ENCODE measurements at regions not wholly inside any gene's neighbourhood (a gene's known extent, or its start where the extent isn't known, plus 50 kb on each side); places are given as distances from the start of the nearest gene placed in this dataset.

DNA sequence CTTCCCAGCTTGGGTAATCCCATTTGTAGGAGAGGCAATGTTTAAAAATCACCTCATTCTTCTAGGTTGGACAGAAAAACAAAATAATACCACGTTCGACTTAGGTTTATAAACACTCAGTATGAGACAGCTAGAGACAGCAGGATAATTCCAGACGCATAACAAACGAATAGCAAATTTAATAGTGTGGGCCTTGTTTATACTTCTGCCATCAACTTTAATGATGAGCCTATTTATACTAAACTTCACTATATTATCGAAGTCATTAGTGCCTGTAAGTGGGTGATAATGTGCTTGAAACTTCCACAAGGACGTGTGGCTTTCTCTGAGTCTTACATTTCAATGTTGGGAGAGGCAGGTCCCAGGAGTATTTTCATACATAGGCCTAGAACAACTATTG is 255.7 kb upstream of the PPARGC1A start:
- DNase-seq = no peak

DNA sequence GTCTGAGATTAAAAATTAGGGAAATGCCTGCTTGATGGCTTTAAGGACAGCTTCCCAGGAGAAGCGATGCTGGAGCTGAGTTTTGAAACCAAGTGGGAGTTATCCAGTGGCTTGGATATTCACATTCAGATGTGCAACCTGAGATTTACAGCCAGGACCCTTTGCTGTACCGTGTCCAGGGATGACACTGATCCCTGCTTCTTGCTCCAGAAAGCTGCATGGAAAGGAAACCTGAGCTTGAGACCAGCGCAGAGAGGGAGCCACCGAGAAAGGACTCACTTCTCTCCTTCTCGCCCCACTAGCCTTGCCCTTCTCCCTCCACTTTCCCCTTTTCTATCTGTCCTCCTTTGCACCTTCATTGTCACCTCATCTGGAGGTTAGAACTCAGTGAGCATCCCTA is 254.5 kb upstream of the PPARGC1A start:
- DNase-seq = no peak

DNA sequence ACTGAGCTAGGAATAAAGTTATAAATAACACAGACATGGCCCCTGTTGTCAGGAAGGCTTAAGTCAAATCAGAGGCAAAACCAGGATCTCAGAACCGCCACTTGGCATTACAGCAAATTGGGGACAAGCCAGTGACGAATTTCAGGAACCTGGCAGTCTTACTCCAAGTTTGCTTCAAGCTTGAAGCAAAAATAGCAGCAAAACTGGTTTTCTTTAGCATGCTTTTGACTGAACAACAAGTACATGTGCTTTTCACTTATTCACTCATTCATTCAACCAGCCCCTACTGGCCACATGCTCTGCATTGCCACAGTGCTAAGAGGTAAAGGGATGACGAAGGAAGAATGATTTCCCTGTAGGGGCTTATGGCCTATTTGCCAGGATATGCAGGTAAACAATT is 253.9 kb upstream of the PPARGC1A start:
- no peak for DNase-seq

DNA sequence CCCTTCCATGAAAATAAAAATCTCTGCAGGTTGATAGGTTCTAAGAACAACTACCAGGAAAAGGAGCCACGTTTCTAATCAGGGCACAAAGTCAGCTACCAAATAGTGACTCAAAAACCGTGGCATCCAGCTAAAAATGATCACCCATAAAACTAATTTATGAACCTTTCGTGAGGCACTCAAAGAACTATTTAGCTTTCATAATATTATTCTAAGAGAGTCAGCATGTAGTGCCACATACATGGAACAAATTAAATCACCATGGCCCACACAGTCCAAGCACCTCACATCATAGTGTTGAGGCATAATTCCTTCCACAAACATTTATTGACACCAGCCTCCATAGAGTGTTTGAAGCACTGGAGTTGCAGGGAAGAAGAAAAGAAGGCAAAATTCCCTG is 252.0 kb upstream of the PPARGC1A start:
- DNase-seq = no peak

DNA sequence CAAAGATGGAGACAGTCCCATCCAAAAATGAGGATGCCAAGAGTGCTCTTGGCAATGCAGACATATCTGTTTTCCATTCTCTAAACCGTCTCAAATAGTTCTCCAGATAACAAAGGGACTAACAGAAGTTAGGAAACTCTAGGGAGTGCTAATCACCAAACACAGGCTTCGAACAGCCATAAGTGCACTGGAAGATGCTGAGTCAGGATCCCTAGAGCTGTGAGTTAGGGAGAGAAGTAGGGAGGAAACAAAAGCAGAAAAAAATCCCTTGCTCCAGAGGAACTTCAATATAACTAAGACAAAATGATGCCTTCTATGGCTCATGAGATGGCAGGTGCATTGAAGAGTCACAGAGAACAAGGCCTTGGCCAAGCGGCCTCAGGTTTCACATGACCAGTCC is 251.0 kb upstream of the PPARGC1A start:
- no peak for DNase-seq

DNA sequence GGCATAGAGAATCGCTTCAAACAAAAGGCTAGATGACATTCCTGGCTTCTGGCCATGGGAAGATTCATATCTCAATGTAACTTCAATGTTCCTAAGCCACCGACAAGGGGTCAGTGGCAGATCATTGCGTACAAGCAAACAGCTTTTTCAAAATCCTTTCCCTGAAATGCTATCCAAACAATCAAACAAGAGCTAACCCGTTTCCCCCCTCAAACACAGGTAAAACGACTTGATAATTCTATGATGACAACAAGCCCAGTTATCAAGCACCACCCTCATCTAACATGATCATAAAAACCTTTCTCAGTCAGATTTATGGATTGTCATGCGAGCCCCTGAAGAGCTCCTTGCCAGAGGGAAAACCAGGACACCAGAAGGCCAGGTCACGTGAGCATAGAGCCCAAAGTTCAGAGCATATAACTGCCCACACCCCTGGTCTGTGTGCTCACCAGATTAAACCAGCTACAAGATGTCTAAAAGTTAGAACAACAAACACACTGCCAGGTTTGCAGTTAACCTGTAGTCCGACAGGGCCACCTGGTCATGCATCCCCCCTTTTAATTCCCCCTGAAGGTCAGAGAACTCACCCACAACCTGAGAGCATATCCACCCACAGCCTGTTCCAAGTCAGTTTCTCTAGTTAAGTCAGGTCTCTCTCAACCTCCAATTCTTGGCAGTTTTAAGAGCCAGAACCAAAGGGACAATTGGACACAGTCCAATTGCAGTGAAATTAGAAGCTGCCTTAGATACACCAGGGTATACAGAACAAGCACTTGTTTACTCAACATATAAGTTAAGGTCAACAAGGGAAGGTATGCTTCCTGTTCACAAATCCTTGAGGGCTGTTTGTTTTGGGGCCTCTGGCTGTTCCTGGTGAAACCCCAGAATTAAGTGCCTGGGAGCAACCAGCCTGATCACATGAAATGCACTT is 248.1 kb upstream of the PPARGC1A start:
- DNase-seq = no peak

DNA sequence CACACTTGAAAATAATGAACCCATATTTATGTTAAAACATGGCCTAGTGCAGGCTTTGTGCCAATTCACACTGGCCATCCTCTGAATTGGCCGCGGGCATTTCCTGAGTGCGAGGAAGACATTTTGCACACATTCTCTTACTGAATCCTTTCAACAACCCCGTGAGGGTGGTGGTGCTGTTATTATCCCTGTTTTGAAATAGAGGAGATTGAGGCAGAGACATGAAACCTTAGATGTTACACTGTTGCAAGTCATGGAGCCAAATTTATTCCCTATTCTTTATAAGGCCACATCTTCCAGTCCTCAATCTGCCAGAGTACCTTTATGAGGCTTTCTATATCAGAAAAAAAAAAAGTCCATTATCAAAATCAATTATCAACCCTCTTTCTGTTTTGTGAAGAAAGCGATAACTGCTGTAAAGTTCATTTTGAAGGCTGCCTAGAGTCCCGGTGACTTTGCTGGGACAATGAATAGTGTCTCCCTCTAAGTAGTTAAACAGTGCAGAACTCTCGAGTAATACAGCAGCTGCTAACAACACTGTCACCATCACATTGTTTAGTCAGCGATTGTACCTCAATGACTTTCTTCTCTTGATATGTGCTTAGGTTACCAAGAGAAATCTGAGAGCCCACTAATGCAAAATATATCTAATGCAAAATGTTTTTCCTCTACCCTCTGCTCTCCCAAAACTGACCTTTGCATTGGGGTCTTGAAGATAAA is 242.3 kb upstream of the PPARGC1A start:
- DNase-seq = no peak

DNA sequence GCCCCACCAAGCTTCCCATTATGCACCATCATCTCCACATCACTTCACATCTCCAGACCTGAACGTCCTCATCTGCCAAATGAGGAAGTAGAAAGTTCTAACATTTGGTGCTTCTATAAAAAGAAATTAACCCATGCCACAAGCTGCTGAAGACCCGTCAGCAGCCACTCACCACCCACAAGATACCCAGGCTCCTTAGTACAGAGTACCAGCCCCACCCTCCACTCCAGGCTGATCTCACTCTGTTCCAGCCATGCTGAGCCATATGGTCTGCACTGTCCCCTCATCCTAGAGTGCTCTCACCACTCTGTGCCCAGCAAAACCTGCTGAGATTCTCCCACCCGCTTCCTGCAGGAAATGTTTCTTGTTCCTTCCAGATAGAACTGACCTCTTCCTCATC is 240.8 kb upstream of the PPARGC1A start:
- no peak for DNase-seq

DNA sequence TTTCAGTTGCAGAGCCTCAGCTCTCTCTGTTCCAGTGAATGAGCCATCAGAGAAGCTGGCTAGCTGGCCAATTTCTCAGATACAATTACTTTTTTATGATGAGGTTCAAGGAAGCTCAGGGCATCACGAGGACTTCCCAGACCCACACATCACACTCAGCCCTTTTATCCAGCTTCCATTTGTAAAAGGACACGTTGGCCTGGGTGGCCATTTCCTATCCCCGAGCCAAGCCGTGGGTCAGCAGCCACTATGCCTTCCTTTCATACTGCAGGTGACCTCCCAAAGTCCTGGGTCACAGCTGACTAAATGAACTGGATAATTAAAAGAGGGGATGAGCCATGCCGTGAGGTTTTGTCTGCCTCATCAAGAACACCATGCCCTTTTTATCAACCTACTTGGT is 236.9 kb upstream of the PPARGC1A start:
- no peak for DNase-seq

DNA sequence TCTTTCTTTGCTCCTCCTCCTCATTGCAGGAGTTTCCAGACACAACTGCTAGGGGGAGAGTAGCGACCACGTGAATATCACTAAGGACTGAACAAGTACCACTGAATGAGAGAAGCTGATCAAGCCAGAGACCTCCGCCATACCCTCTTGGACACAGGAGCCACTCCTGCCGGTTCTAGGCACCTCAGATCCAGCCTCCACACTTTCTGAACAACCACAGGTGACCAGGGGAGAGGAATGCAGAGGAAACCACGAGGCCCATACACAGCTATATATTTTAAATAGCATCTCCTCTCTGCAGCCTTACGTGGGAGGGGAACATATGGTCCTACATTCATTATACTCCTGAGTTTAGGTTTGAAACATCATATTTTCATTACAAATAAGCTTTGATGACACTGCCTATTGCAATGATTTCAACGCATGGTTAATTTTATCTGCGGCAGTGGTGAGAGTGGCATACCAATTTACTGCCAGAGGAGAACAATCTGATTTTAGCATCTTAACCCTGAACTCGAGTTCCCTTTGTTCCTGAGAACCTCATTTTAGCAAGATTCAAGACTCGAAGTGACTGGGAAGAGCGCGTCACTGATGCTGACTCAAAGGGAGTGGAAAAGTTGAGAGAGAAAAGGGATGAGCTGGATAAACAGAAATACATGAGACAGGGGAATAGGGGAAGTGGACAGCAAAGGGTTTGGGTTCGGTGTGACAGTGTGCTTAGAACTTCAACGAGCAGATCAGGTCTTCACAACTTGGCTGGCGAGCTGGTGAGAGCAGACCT is 231.7 kb upstream of the PPARGC1A start:
- no peak for DNase-seq

DNA sequence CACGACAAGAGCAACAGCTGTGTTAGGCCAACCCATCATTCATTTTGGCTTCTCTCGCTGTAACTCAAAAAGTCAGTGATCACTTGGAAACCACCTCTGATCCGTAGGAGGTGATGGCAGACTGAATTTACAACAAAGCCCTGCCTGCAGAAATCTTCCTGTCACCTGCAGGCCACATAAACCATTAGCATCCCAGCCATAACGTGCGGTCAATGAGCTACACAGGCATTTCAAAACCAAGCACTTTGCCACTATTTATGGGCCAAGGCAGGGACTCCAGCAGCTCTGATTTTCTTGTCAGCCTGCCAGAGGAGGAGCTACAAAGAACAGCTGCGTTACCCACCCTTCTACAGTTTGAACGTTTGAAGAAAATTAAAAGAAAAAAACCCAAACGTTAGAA is 228.1 kb upstream of the PPARGC1A start:
- no peak for DNase-seq

DNA sequence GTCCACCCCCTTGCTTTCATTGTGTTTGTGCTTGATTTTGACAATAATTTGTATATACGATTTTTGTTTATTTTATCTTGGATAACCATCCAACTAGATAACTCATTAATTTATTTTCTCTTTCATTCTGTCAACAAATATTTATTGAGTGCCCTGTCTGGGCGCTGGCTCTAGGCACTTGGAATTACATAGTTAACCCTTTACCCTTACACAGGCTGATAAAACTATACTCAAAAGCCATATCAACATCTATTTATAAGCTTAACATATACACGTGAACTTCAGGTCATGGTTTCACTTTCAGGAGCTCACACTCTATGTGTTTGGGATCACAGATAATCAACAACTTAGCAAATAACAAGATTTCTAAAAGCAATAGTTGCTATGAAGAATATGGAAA is 226.3 kb upstream of the PPARGC1A start:
- no peak for DNase-seq

DNA sequence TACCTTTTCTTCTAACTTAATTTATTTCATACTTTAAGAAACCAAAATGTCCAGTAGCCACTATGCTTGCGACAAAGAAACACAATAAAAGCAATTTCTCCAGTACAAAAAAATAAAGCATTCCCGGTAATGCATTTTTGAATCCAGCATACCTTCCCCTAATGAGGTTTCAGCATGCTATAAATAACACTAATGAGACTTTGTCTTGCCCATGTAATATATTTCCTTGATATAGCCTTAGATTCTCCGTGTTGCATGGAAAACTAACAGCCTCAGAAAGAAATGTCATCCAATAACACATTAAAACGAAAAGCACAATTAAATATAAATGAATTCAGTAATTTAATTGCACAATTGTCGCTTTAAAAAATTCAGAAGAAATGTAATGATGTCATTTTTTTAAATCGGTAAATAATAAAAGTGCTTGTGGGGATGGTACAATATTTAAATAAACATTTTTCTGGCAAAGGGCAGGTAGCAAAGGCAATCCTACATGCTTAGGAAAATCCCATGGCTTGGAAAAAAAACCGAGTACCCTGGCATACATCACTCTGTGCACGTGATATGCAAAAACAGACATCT is 225.2 kb upstream of the PPARGC1A start:
- DNase-seq = no peak

DNA sequence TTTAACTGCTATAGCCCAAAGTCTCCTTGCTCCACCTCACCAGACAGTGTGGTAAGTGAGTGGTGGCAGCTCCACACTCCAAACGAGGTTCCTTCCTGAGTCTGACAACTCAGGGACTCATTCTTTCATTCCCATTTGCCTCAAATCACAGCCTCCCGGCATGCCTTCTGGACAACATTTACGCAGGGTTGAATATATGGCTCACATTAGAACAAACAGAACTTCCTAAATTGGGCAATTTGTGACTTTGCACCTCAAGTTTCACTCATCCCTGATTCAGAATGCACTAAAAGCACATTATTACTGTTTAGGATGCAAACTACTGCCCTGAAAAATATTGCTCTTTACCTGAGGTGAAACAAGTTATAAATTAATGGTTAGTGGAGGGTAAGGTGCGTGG is 224.6 kb upstream of the PPARGC1A start:
- no peak for DNase-seq

DNA sequence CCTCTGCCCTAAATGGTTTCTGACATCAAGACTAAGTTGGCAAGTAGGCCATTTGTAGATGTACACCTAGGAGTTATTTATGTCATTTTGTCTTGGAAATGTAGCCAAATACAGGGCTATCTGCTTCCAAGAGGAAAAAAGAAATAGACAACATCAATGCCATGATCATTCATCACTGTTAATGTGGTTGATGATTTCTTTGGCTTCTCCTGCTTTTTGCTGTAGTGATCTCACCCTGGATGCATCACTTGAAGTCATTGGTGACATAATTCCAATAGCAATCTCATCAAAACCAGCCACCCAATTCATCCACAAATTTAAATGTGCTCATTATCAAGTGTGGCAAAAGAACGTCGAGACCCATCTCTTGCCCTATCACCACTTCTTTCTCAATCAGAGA is 222.6 kb upstream of the PPARGC1A start:
- no peak for DNase-seq

DNA sequence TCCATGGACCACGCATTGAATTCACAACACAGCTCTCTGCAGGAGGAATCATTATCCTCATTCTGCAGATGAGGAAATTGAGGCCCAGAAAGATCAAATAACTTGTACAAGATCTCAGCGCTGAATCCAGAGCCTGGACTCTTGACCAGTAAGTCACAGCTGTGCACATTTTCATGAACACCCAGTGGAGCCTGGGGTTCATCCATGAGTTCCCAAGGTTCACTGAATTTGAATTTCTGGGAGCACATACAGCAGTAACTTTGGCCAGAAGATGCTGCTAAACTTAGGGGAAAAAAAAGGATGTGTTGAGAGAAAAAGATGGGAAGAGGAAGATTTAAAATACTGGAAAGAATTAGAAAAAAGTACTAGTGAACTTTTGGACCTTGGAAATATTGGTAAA is 218.7 kb upstream of the PPARGC1A start:
- no peak for DNase-seq

DNA sequence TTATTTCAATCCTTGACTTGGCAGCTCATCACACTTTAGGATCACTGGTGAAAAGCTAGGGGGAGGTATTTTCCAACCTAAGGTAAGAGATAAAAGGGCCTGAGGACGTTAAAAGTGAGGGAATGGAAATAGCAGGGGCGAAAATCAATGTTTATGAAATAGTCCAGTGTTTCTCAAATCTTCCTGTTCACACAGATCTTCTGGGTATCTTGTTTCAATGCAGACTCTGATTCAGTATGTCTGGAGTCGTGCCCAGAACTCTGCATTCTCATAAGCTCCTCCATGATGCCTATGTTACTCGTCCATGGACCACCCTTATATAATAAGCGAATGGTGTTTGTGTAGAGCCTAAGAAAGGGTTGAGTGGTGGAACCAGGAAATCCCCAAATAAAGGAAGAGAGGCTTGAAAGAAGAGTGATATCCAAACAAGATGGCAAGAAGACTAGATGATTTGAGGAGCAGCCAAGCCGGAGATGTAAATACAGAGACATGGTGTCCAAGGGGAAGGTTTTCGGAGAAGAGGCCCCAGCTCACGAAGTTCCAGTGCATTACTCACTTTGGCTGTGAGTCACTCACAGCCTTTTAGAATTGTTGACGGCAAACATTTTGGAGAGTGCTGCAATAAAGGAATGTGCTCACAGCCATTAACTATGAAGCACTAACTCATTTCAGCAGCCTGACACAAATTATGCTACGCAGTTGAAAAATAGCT is 215.6 kb upstream of the PPARGC1A start:
- no peak for DNase-seq

DNA sequence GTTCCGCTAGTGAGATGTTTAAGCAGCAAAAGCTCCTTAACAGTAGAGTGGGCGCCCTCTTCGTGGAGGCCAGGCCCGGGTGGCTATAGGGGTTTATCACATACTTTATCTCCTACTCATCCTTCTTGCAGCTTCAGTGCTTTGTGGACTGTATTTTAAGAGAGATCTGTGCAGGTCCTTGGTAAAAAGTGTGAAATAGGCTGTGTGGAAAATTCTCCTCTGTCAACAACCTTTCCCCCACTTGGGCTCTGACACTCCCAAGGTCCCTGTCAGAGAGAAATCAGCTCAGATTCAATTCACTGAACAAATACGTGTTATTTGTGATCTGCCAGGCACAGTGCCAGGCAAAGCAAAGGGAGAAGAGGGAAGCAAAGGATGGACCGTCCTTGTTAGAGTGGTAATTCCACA is 214.3 kb upstream of the PPARGC1A start:
- DNase-seq = no peak

DNA sequence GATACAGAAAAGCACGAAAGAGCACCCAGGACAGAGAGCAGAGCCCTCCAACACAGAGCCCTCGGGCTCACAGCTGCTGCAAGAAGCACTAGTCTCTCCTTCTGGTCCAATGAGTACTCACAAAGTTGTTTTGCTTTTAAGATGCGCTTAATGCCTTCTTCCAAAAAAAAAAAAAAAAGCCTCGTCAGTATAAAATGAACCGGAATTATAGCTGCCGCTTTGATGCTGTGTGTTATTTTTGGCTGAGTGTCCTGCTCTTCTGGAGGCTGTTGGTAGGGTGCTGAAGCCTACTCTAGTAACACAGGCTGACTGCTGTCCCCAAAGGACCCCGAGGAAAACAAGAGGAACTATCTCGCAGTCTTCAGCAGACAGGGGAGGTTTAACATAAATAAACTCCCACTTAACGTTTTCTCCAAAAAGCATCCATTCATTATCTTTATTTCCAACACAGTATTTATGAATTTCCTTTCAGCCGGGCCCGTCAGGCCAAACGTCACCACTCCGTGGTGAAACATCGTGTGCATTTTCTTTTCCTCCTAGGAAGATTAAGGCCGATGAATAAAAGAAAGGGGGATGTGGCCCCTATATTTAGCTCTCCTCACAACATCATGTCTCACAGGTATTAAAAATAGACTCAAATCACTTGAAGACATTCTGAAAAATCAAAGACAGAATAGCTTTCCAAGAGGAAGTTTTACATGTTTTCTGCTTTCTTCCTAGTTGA is 213.7 kb upstream of the PPARGC1A start:
- no peak for DNase-seq

DNA sequence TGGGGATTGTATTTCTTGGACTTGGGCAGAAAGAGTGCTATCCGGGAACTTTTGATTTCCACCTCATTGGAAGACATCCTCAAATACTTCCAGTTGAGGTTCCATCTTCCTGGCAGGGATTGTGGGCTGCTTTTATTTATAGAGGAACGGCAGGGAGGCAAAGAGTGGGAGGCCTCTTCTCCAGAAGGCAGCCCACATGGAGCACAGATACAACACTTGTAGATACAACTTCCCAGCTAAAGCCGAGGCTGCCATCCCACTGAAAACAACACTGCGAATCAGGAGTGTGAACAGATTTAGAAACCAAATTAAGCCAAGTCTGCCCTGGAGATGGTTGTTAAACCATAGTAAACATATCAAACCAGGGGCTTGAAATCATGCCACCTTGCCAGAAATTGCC is 212.8 kb upstream of the PPARGC1A start:
- DNase-seq = no peak

DNA sequence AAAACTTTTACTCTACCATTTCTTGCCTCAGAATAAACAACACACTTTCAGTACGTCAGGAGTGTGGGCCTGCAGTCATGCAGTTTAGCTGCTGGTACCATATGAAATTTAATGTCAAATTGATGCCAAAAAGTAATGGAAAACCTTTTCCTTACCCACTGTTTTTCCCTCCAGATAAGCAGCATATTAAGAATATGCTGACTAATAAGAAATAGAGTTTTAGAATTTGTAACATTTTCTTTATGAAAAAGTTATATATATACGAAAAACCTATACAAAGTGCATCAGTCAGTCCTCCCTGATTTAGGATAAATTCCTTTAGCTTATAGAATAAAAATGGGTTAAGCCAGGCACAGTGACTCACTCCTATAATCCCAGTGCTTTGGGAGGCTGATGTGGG is 206.8 kb upstream of the PPARGC1A start:
- no peak for DNase-seq

DNA sequence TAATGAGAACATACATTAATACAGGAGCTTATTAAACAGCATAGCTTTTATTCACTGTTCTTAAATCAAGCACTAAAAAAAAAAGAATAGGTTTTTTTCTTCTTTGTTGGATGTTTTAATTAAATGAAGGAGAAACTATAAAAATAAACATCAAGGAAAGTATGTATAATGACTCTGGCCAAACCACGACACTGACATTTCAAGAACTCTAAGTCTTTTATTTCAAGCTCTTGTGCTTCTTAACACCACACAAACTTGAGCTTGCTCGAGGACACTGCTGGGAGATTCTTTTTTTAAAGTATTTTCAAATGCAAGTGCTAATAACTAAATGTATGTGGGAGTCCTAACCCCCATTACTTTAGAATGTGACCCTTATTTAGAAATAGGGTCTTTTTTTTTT is 204.9 kb upstream of the PPARGC1A start:
- no peak for DNase-seq
